Ovary (tissue), 7 donors: ENCODE measurements at regions not wholly inside any gene's neighbourhood (a gene's known extent, or its start where the extent isn't known, plus 50 kb on each side); places are given as distances from the start of the nearest gene placed in this dataset.

Experiments
- DNase-seq, 5 donors: peaks; one replicate each; pipeline ENCODE4 v3.0.0-alpha.2; 2019 to 2020
- H3K27ac ChIP-seq, 2 donors: fragments of 200-600 bp; one replicate each; pipeline versions ENCODE4 v1.5.1 to v1.8.0; 2019 to 2022
- H3K27me3 ChIP-seq: fragments of 200-600 bp; one replicate; pipeline ENCODE4 v1.8.0; 2022
- H3K36me3 ChIP-seq: fragments of 200-600 bp; sonication (generic); one replicate; pipeline ENCODE4 v1.5.1; 2019
- H3K4me1 ChIP-seq: one replicate; pipeline ENCODE4 v1.8.1; 2013; ENCODE audit warnings: mild to moderate bottlenecking, moderate library complexity; ENCODE audit not compliant: insufficient read depth
- H3K4me3 ChIP-seq: fragments of 200-600 bp; sonication (generic); one replicate; pipeline ENCODE4 v1.5.1; 2017
- H3K9me3 ChIP-seq, 2 donors: fragments of 200-600 bp in 1 of 2; sonication (generic) in 1 of 2; one replicate each; pipeline versions ENCODE4 v1.5.1 to v1.8.1; 2013 to 2019; ENCODE audit warnings: mild to moderate bottlenecking in 1 of 2, moderate library complexity in 1 of 2
- CTCF ChIP-seq, 3 donors: fragments of 450-650 bp in 2 of 3; fragments of 200-600 bp in 1 of 3; IDR thresholded peaks; one replicate each; pipeline versions ENCODE4 v1.5.1 to v1.8.0; 2016 to 2022; ENCODE audit warnings: antibody characterized with exemption in 3 of 3, mild to moderate bottlenecking in 1 of 3
- EP300 ChIP-seq: sonication (generic); formaldehyde crosslinking; IDR thresholded peaks from one replicate; pipeline ENCODE4 v1.6.1; 2017; ENCODE audit warnings: antibody characterized with exemption
- POLR2A ChIP-seq: fragments of 450-650 bp; IDR thresholded peaks from one replicate; pipeline ENCODE4 v1.6.1; 2017; ENCODE audit warnings: antibody characterized with exemption, mild to moderate bottlenecking, moderate library complexity
- WGBS, 3 donors: extraction: QIAGEN DNeasy Blood & Tissue Kit in 1 of 3; methylation state at CpG; one replicate each; pipeline versions ENCODE4 v1.1.5 to v1.1.7; 2013 to 2017; 5-methylcytosine and 5-hydroxymethylcytosine counted together
- intact Hi-C, 4 donors: fragments of 100-400 bp; cut with DNase I; formaldehyde crosslinking; loops; one replicate each; pipeline versions ENCODE4 v1.11.0 to v1.15.1; 2022 to 2023
- donor health status: DM: no; HTN: no; CAD: no; lungs with moderate emphysema.
- donor health status: DM: no; HTN: no; CAD: no.
- donor health status: Bipolar disorder and iron deficiency.
- donor health status: DM: no; HTN: no; CAD: no.
- donor health status: DM: yes; HTN: yes; CAD: no.

DNA sequence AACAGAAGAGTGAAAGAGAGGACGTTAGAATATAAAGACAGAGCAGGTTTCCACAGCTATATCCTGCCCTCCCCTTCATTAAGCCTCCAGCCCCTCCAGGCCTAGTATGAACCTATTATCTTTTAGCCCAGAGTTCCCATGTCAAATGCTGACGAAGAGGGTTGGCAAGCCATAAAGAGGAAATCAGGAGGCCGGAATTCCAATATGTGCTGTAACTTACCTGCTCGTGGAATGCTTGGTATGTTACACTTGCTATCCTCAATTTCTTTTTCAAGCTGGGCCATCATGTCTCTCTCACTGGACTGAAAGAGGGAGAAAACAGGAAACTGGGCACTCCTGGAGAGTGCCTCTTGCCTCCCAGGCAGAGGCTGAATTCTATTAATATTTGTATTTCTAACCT is 264.1 kb downstream of the TRIB2 start:
- H3K4me3 ChIP-seq, result no peak overlapping the region
- DNase-seq, result no peak
- no peaks in the 10 kb centered on the region for H3K36me3 ChIP-seq
- no peaks in the 10 kb centered on the region for H3K27me3 ChIP-seq
- intact Hi-C loops, result no loop called here
- no peaks in the 10 kb centered on the region for H3K4me1 ChIP-seq
- TF ChIP-seq POLR2A (no peak), EP300 (no peak), CTCF (IDR thresholded peaks at IDR 0.05) (no peak)
- no peaks in the 10 kb centered on the region for H3K9me3 ChIP-seq
- WGBS, 3 donors, result 59 to 91% (median 85%) methylated on average over 4 of the region's 4 CpGs
- H3K27ac ChIP-seq, result no peak overlapping the region

- Histone ChIP-seq H3K4me1 (no peaks in the 10 kb centered on the region), H3K4me3 (no peak overlapping the region), H3K36me3 (no peaks in the 10 kb centered on the region), H3K9me3 (no peaks in the 10 kb centered on the region), H3K27me3 (no peaks in the 10 kb centered on the region), H3K27ac (no peak overlapping the region)
- no peak for DNase-seq
- intact Hi-C loops, result no loop called here
- 72 to 88% (median 77%) methylated on average over 1 of the region's 1 CpG for WGBS, 3 donors
- TF ChIP-seq POLR2A, result no peak
- TF ChIP-seq CTCF (IDR thresholded peaks at IDR 0.05), result no peak
- TF ChIP-seq EP300, result no peak
Measured at GRCh38 chr2:12982149-12982584, 265.4 kb downstream of the TRIB2 start.

GRCh38 chr2:12987246-12987645 is 270.5 kb downstream of the TRIB2 start:
- Histone ChIP-seq H3K27ac (no peak overlapping the region), H3K27me3 (no peaks in the 10 kb centered on the region), H3K4me3 (no peak overlapping the region), H3K36me3 (no peaks in the 10 kb centered on the region), H3K4me1 (no peaks in the 10 kb centered on the region), H3K9me3 (no peaks in the 10 kb centered on the region)
- no peak for TF ChIP-seq POLR2A
- TF ChIP-seq EP300, result no peak
- TF ChIP-seq CTCF (IDR thresholded peaks at IDR 0.05), result no peak
- DNase-seq, result no peak
- intact Hi-C loops, result no loop called here

GRCh38 chr2:12988279-12988678 is 271.5 kb downstream of the TRIB2 start:
- no peak for TF ChIP-seq CTCF (IDR thresholded peaks at IDR 0.05)
- no peak for TF ChIP-seq EP300
- no peak for TF ChIP-seq POLR2A
- H3K4me3 ChIP-seq, result no peak overlapping the region
- intact Hi-C loops, result no loop called here
- 87 to 90% (median 90%) methylated on average over 2 of the region's 2 CpGs for WGBS, 3 donors
- no peak for DNase-seq
- H3K27me3 ChIP-seq, result no peaks in the 10 kb centered on the region
- H3K4me1 ChIP-seq, result no peaks in the 10 kb centered on the region
- H3K9me3 ChIP-seq, result no peaks in the 10 kb centered on the region
- H3K36me3 ChIP-seq, result no peaks in the 10 kb centered on the region
- no peak overlapping the region for H3K27ac ChIP-seq

DNA sequence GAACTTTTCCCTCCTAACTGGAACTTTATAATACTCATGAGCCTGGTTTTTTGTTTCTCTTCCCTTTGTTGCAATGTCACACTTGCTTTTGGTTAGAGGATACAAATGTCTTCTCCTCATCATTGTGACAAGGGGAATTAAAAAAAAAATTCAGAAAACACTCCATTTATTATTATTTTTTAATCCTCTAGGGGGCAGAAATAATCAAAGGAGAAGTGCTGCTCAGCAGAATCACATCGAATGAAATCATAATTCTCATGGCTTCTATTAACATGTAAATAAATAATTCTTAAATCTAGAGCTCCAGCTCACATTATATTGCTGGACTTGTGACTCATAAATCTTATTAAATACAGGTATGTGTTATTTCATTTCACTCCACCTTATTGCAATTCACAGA is 273.8 kb downstream of the TRIB2 start:
- Histone ChIP-seq H3K9me3 (no peaks in the 10 kb centered on the region), H3K27ac (no peak overlapping the region), H3K4me3 (no peak overlapping the region), H3K36me3 (no peaks in the 10 kb centered on the region), H3K4me1 (no peaks in the 10 kb centered on the region), H3K27me3 (no peaks in the 10 kb centered on the region)
- 4 to 11% (median 4%) methylated on average over 1 of the region's 1 CpG for WGBS, 3 donors
- no peak for DNase-seq
- intact Hi-C loops, result no loop called here
- TF ChIP-seq POLR2A, result no peak
- no peak for TF ChIP-seq EP300
- TF ChIP-seq CTCF (IDR thresholded peaks at IDR 0.05), result no peak
